ENCODE measurements at regions not wholly inside any gene's neighbourhood (a gene's known extent, or its start where the extent isn't known, plus 50 kb on each side); places are given as distances from the start of the nearest gene placed in this dataset.

GRCh38 chr4:19925516-19925915 lies 326.2 kb upstream of the SLIT2 start:
- no peak for DNase-seq (ENCODE audit: low read depth in 2 of 3, low spot score in 2 of 3)

DNA sequence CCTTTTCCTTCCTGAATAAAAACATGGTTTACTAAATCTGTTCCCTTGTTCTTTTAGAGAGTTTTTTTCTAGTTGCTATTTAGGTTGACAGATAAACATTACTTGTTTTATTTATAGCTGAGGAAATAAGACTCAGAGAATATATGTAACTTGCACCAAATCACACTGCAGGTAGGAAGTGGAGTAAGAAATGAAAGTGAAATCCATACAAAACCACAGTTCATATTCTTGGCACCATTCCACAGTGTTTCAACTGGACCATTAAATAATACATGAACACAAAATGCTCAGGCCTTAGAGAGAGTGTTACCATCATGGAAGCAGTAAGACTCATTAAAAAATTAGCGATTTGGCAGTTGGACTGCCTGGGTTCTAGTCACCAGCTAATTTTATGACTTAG lies 326.9 kb upstream of the SLIT2 start:
- DNase-seq (ENCODE audit: low read depth in 2 of 3, low spot score in 2 of 3) = no peak

GRCh38 chr4:19915276-19915675 lies 336.4 kb upstream of the SLIT2 start:
- DNase-seq (ENCODE audit: low read depth in 2 of 3, low spot score in 2 of 3) = no peak

GRCh38 chr4:19913650-19914049 lies 338.1 kb upstream of the SLIT2 start:
- no peak for DNase-seq (ENCODE audit: low read depth in 2 of 3, low spot score in 2 of 3)

DNA sequence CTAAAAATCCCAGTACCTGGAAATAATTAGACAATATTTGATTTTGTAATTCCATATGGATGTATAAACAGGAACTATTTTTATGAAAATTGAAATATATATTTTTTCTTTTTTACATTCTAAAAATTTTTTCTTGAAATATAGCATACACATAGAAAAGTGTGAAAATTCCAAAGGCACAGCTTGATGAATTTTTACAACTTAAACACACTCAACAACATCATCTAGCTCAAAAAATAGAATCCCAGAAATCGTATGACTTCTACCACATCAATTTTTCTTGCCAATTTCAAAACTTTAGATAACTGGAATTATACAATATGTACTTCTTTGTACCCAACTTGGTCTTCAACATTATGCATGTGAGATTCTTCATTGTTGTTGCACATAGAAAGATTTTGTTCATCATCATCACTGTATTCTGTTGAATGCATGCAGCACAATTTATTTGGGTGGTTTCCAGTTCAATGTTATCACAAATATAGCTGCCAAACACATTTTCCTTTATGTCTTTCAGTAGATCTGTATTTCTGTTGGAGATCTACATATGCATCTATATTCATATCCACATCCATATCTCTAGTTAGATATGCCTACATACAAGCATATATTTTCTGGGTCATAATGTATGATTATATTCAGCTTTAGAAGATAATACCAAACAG lies 340.7 kb upstream of the SLIT2 start:
- DNase-seq (ENCODE audit: low read depth in 2 of 3, low spot score in 2 of 3) = no peak

GRCh38 chr4:19905024-19905423 lies 346.7 kb upstream of the SLIT2 start:
- DNase-seq (ENCODE audit: low read depth in 2 of 3, low spot score in 2 of 3) = no peak

DNA sequence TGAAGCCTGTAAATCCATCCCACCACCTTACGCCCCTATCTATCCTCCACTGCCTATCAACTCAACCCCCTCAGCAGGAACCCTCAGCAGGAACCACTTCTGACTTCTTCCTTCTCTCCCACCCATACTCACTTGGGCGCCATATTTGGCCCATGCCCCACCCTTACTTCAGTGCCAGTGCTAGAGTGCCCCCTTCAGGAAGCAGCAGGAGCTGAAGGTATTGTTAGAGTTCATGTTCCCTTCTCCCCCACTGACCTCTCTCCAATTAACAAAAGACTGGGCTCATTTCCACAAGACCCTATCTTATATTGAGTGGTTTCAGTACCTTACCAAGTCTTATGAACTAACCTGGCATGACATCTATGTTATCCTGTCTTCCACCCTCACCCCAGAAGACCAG lies 363.1 kb upstream of the SLIT2 start:
- DNase-seq (ENCODE audit: low read depth in 2 of 3, low spot score in 2 of 3) = no peak

DNA sequence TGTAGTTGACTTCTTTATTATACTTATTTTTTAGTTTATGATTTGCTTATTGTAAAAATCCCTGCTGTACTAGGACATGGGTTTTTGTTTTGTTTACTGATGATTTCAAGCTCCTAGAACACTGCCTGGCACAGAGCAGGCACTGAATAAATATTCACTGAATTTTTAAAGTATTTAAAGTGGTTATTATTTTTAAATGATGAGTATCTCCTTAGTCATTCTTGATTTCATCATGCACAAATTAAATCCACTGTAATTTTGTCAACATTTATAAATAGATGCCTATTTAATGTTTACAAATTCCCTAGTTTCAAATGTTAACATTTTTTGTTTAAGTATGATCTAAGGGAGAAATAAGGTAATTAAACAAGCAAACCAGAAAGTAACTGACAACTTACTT lies 367.9 kb upstream of the SLIT2 start:
- no peak for DNase-seq (ENCODE audit: low read depth in 2 of 3, low spot score in 2 of 3)

GRCh38 chr4:19880206-19880605 lies 371.5 kb upstream of the SLIT2 start:
- DNase-seq (ENCODE audit: low read depth in 2 of 3, low spot score in 2 of 3) = no peak

GRCh38 chr4:19879330-19879729 lies 372.4 kb upstream of the SLIT2 start:
- no peak for DNase-seq (ENCODE audit: low read depth in 2 of 3, low spot score in 2 of 3)

GRCh38 chr4:19857991-19858390 lies 393.7 kb upstream of the SLIT2 start:
- no peak for DNase-seq (ENCODE audit: low read depth in 2 of 3, low spot score in 2 of 3)

DNA sequence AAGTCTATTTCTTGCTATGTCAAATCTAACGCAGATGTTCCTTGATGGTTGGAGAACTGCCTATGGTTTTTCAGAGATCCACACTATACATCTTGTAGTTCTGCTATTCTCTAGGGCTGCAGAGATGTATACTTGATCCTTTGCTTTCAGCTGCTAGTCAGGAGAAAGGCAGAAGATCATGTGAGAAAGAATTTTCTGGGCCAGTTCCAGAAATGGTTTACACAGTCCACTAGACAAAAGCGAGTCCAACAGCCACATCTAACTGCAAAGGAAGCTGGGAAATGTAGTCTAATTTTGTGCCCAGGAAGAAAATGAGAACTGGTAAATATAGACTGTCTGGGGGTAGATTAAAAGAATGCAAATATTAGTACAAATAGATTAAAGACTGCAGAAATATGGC lies 394.3 kb upstream of the SLIT2 start:
- DNase-seq (ENCODE audit: low read depth in 2 of 3, low spot score in 2 of 3) = no peak

DNA sequence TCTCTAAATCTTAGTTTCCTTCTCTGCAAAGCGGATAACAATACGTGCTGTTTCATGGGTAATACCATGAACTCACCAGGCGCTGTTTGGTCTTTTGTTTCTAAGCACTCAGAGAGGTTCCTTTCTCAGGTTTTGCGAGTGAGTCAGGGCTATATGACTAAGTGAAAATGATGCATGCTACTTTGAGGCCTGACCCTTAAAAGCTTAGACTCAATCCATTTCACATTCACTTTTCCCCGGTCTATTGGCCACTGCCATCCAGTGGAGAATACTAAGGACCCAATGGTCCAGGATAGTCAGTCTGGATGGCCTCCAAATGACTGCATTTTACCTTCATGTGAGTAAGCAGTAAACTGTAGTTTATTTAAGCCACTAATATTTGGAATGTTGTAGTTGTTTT lies 400.8 kb upstream of the SLIT2 start:
- DNase-seq (ENCODE audit: low read depth in 2 of 3, low spot score in 2 of 3) = no peak

- DNase-seq (ENCODE audit: low read depth in 2 of 3, low spot score in 2 of 3) = no peak
These were observed 407.3 kb upstream of the SLIT2 start for GRCh38 chr4:19844446-19844845.

GRCh38 chr4:19842471-19842870 lies 409.2 kb upstream of the SLIT2 start:
- no peak for DNase-seq (ENCODE audit: low read depth in 2 of 3, low spot score in 2 of 3)

GRCh38 chr4:19838858-19839257 lies 412.8 kb upstream of the SLIT2 start:
- no peak for DNase-seq (ENCODE audit: low read depth in 2 of 3, low spot score in 2 of 3)

- no peak for DNase-seq (ENCODE audit: low read depth in 2 of 3, low spot score in 2 of 3)
These were observed 416.3 kb upstream of the SLIT2 start for GRCh38 chr4:19835429-19835828.

GRCh38 chr4:19832411-19832810 lies 419.3 kb upstream of the SLIT2 start:
- no peak for DNase-seq (ENCODE audit: low read depth in 2 of 3, low spot score in 2 of 3)

DNA sequence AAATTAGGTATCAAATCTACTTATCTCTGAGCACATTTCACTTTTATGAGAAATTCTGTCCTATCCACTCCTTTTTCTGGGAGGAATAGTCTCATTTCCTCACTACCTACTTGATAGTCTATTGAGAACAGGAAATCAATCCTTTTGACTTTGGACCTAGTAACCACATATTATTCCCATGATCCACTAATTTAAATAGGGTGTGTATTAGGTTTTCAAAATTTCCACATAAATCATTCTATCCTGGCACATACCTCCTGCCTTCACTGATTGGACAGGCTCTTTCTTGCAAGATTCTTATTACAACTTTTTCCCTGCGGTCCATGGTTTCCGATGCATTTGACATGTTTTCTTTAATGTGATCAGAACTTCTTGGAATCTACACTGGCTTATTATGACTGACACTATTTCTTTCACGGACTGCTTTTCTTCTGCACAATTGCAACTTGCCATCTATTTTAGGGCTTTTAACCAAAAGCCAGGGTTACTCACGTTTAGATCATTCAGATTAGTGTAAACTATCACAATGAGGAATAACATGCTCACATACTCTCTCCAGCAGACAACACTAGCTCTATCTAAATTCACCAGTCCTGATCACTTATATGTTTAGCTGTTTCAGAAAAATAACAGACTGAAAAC lies 419.9 kb upstream of the SLIT2 start:
- DNase-seq (ENCODE audit: low read depth in 2 of 3, low spot score in 2 of 3) = no peak

DNA sequence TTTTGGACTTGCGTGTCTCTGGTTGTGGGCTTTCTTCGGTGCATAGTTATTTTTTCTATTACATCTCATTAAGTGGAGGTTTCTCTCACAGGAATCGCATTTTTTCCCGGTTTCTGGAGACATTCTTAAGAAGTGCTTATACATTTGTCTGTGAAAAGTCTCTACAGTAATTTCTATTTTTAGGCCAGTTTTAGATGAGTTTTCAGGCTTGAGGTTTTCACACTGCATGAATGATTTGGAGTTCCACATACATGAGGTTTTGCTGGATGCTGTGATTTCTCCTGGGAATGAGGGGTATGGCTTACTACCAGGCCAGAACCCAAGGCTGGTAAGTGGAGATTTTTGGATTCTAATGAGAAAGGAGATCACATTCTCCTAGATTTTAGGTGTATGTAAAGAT lies 422.6 kb upstream of the SLIT2 start:
- no peak for DNase-seq (ENCODE audit: low read depth in 2 of 3, low spot score in 2 of 3)

GRCh38 chr4:19823781-19824180 lies 427.9 kb upstream of the SLIT2 start:
- no peak for DNase-seq (ENCODE audit: low read depth in 2 of 3, low spot score in 2 of 3)

DNA sequence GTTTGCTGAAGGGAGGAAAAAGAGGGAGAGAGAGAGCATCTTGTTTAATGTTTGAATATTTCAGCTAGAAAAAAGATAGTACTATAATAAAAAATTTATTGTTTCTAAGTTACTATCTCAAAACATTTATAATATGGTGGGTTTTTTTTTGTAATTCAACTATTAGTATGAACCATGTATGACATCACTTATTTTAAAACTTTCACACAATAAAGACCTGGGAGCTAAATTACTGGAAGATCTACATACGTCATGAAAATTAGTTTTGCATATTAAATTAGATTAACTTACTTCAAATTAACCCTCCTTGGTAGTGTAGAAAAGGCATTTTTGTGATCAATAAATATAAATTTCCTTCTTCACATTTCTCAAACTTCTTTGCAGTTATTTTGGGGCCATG lies 432.0 kb upstream of the SLIT2 start:
- DNase-seq (ENCODE audit: low read depth in 2 of 3, low spot score in 2 of 3) = no peak

GRCh38 chr4:19809989-19810388 lies 441.7 kb upstream of the SLIT2 start:
- DNase-seq (ENCODE audit: low read depth in 2 of 3, low spot score in 2 of 3) = no peak
